IMR-90 (cell line): ENCODE measurements at regions not wholly inside any gene's neighbourhood (a gene's known extent, or its start where the extent isn't known, plus 50 kb on each side); places are given as distances from the start of the nearest gene placed in this dataset.

ENCODE experiments used
- ATAC-seq: fragments of 200-7000 bp; cut with Tn5 transposase; 2 replicates; pipeline ENCODE4 v1.9.1; 2020; ENCODE audit warnings: low read depth, mild to moderate bottlenecking, moderate library complexity
- BruUV-seq: library from RNA; stranded (reverse); fragments of 400-500 nt; replicated peaks from 2 replicates; lab custom pipeline; 2021; lab: Mats Ljungman, UMichigan
- CTCF ChIA-PET: fragments of 300-600 bp; formaldehyde crosslinking; extraction: SDS; loops from one replicate; lab custom pipeline; 2021; ENCODE audit warnings: antibody characterized with exemption; lab: Yijun Ruan, JAX
- POLR2A ChIA-PET: fragments of 300-600 bp; sonication (Branson Sonifier 250); formaldehyde crosslinking; loops from one replicate; lab custom pipeline; 2022; ENCODE audit warnings: antibody characterized with exemption; ENCODE audit not compliant: unreplicated experiment; lab: Charles Lee
- DNase-seq: peaks from one replicate; pipeline ENCODE4 v3.0.0; 2013
- H2AFZ ChIP-seq: replicated peaks from 2 replicates; pipeline ENCODE3; 2013; ENCODE audit warnings: low read length, mild to moderate bottlenecking; ENCODE audit not compliant: poor library complexity
- H2AK5ac ChIP-seq: 2 replicates; pipeline ENCODE4 v1.6.1; 2013; ENCODE audit warnings: low read depth, low read length, inconsistent platforms
- H2AK9ac ChIP-seq: replicated peaks from 2 replicates; pipeline ENCODE3; 2013; ENCODE audit warnings: mild to moderate bottlenecking, low read depth, low read length, moderate library complexity; ENCODE audit not compliant: poor library complexity
- H2BK120ac ChIP-seq: 2 replicates; pipeline ENCODE4 v1.6.1; 2013; ENCODE audit warnings: low read depth, low read length, inconsistent platforms
- H2BK15ac ChIP-seq: 3 replicates; pipeline ENCODE4 v1.6.1; 2013; ENCODE audit warnings: low read depth, low read length, inconsistent platforms
- H2BK20ac ChIP-seq: 2 replicates; pipeline ENCODE4 v1.6.1; 2013; ENCODE audit warnings: low read depth, mild to moderate bottlenecking, inconsistent platforms, low read length, moderate library complexity
- H2BK5ac ChIP-seq: 2 replicates; pipeline ENCODE4 v1.6.1; 2013; ENCODE audit warnings: mild to moderate bottlenecking, low read depth, low read length, inconsistent platforms; ENCODE audit not compliant: poor library complexity, severe bottlenecking
- H3K14ac ChIP-seq: replicated peaks from 2 replicates; pipeline ENCODE4 v1.6.1; 2013; ENCODE audit warnings: low read depth, low read length, inconsistent platforms
- H3K18ac ChIP-seq: 2 replicates; pipeline ENCODE4 v1.6.1; 2013; ENCODE audit warnings: low read depth, low read length, control low read depth
- H3K23ac ChIP-seq: 2 replicates; pipeline ENCODE4 v1.6.1; 2013; ENCODE audit warnings: low read depth, low read length, inconsistent platforms
- H3K27ac ChIP-seq: 2 replicates; pipeline ENCODE4 v1.5.1; 2013; ENCODE audit warnings: mild to moderate bottlenecking, control low read depth, low read length; ENCODE audit not compliant: insufficient read depth
- H3K27me3 ChIP-seq: 2 replicates; pipeline ENCODE4 v1.6.1; 2013; ENCODE audit warnings: low read length; ENCODE audit not compliant: control insufficient read depth, insufficient read depth
- H3K36me3 ChIP-seq: 2 replicates; pipeline ENCODE4 v1.6.1; 2013; ENCODE audit warnings: low read length, mixed read lengths; ENCODE audit not compliant: control insufficient read depth, insufficient read depth
- H3K4ac ChIP-seq: 2 replicates; pipeline ENCODE4 v1.6.1; 2013; ENCODE audit warnings: low read depth, low read length, inconsistent platforms
- H3K4me1 ChIP-seq: 2 replicates; pipeline ENCODE4 v1.6.1; 2013; ENCODE audit warnings: low read length, mixed read lengths; ENCODE audit not compliant: control insufficient read depth, insufficient read depth
- H3K4me2 ChIP-seq: 2 replicates; pipeline ENCODE4 v1.6.1; 2013; ENCODE audit warnings: low read depth, mild to moderate bottlenecking, control low read depth, low read length, moderate library complexity
- H3K4me3 ChIP-seq: 2 replicates; pipeline ENCODE4 v1.5.1; 2013; ENCODE audit warnings: low read depth, mild to moderate bottlenecking, control low read depth, low read length, moderate library complexity; ENCODE audit not compliant: insufficient read depth
- H3K56ac ChIP-seq: 2 replicates; pipeline ENCODE4 v1.6.1; 2013; ENCODE audit warnings: low read length, inconsistent platforms; ENCODE audit not compliant: insufficient read depth; ENCODE audit errors: extremely low read depth
- H3K79me1 ChIP-seq, 2 experiments: 2 replicates each; pipeline ENCODE4 v1.6.1; 2013; ENCODE audit warnings: low read length in 2 of 2, inconsistent platforms in 1 of 2, low read depth in 1 of 2
- H3K9ac ChIP-seq: 2 replicates; pipeline ENCODE4 v1.6.1; 2013; ENCODE audit warnings: low read depth, low read length, control low read depth
- H3K9me1 ChIP-seq: 2 replicates; pipeline ENCODE4 v1.6.1; 2013; ENCODE audit warnings: low read length, inconsistent platforms; ENCODE audit not compliant: insufficient read depth
- H3K9me3 ChIP-seq: 2 replicates; pipeline ENCODE4 v1.6.1; 2013; ENCODE audit warnings: low read length; ENCODE audit not compliant: control insufficient read depth, insufficient read depth
- H4K20me1 ChIP-seq: 2 replicates; pipeline ENCODE4 v1.6.1; 2013; ENCODE audit warnings: low read length, inconsistent platforms; ENCODE audit not compliant: insufficient read depth
- H4K5ac ChIP-seq: 2 replicates; pipeline ENCODE4 v1.6.1; 2013; ENCODE audit warnings: mild to moderate bottlenecking, low read depth, low read length, control low read depth
- H4K8ac ChIP-seq, 2 experiments: 2 replicates each; pipeline ENCODE4 v1.6.1; 2013; ENCODE audit warnings: low read depth in 2 of 2, low read length in 2 of 2, control low read depth in 1 of 2, inconsistent platforms in 1 of 2
- H4K91ac ChIP-seq: 2 replicates; pipeline ENCODE4 v1.6.1; 2013; ENCODE audit warnings: low read depth, low read length, inconsistent platforms; ENCODE audit not compliant: insufficient read depth
- CEBPB ChIP-seq: IDR thresholded peaks from 2 replicates; pipeline ENCODE4 v1.6.1; 2012; ENCODE audit warnings: low read depth, low read length, improper control_type of control experiment
- CHD1 ChIP-seq: IDR thresholded peaks from 2 replicates; pipeline ENCODE4 v1.6.1; 2012; ENCODE audit warnings: low read depth, low read length, improper control_type of control experiment
- FOS ChIP-seq: fragments of 150-350 bp; IDR thresholded peaks from 2 replicates; pipeline ENCODE4 v1.6.1; 2016; ENCODE audit warnings: low read depth, low read length
- MAFK ChIP-seq: IDR thresholded peaks from 2 replicates; pipeline ENCODE4 v1.6.1; 2012; ENCODE audit warnings: low read depth, low read length, improper control_type of control experiment
- MXI1 ChIP-seq: IDR thresholded peaks from 2 replicates; pipeline ENCODE4 v1.6.1; 2012; ENCODE audit warnings: low read depth, mild to moderate bottlenecking, low read length, moderate library complexity, borderline replicate concordance
- NFE2L2 ChIP-seq: fragments of 150-350 bp; IDR thresholded peaks from 2 replicates; pipeline ENCODE4 v1.6.1; 2016; ENCODE audit warnings: low read depth, mild to moderate bottlenecking, low read length
- RFX5 ChIP-seq: IDR thresholded peaks from 2 replicates; pipeline ENCODE4 v1.8.0; 2012; ENCODE audit warnings: low read depth, mild to moderate bottlenecking, low read length, moderate library complexity
- WGBS, 2 experiments: methylation state at CpG; one replicate each; pipeline versions ENCODE4 v1.1.5 to v1.1.7; 2013; ENCODE audit warnings: missing lambda C conversion rate in 2 of 2; ENCODE audit not compliant: insufficient read length in 1 of 2; ENCODE audit errors: extremely low coverage in 2 of 2; 5-methylcytosine and 5-hydroxymethylcytosine counted together
- dilution Hi-C: fragments of 300-500 bp; cut with HindIII; formaldehyde crosslinking; loops from one replicate; pipeline ENCODE4 v1.14.3; 2018; ENCODE audit warnings: low sequenced_read_pairs; ENCODE audit not compliant: unreplicated experiment
- in situ Hi-C: fragments of 300-500 bp; cut with MboI; formaldehyde crosslinking; loops from 3 replicates; pipeline ENCODE4 v1.14.3; 2019; ENCODE audit warnings: low sequenced_read_pairs, inconsistent platforms, mixed read lengths
- intact Hi-C: fragments of 100-400 bp; cut with micrococcal nuclease; formaldehyde crosslinking; loops from 2 replicates; pipeline ENCODE4 v1.10.0; 2022
- TF ChIP-seq, protein P1 (sequence below): conservative IDR thresholded peaks from 2 replicates; pipeline ENCODE4 v1.5.1; 2012; ENCODE audit warnings: mild to moderate bottlenecking, low read depth, low read length, improper control_type of control experiment

DNA sequence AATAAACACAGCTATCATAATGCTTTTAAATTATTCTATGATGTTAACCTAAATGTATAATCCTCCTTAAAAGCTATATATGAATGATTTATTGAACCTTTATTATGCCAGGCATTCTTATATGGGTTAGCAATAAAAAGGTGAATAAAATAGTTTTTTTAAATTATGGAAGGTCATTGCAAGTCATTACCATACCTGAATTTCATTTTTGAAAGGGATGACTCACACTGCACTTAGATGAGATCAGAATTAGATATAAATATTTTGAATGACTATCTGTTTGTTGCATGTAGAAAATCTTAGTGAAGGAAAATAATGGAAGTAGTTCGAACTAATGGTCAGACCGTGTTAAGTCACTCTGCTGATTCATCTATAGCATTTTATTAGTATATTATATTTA lies 822.3 kb downstream of the LUZP2 start:
- H4K91ac ChIP-seq, result no peak overlapping the region
- no peak overlapping the region for H2BK15ac ChIP-seq
- DNase-seq (no peak), ATAC-seq (no peak)
- H4K8ac ChIP-seq, result no peak overlapping the region
- H2BK5ac ChIP-seq, result no peak overlapping the region
- dilution Hi-C loops (no loop called here), in situ Hi-C loops (no loop called here), intact Hi-C loops (no loop called here)
- H3K56ac ChIP-seq, result no peak overlapping the region
- no peak overlapping the region for H3K14ac ChIP-seq
- no peak overlapping the region for H2BK120ac ChIP-seq
- no peak overlapping the region for H2AK5ac ChIP-seq
- ChIA-PET POLR2A (no interaction called here), CTCF (no interaction called here)
- no peaks in the 10 kb centered on the region for H3K36me3 ChIP-seq
- no peak overlapping the region for H4K5ac ChIP-seq
- no CpG with 5 or more reads among the region's 2 CpGs for WGBS, 2 experiments
- H3K4me1 ChIP-seq, result no peaks in the 10 kb centered on the region
- H2AK9ac ChIP-seq, result no peak overlapping the region
- H3K79me1 ChIP-seq, result no peaks in the 10 kb centered on the region
- no peak overlapping the region for H3K18ac ChIP-seq
- no peak overlapping the region for H3K27ac ChIP-seq
- no peak overlapping the region for H3K4me2 ChIP-seq
- H3K4me3 ChIP-seq, result no peak overlapping the region
- no peak overlapping the region for H3K23ac ChIP-seq
- BruUV-seq, result no TSS peak
- H3K9me1 ChIP-seq, result no peaks in the 10 kb centered on the region
- H4K20me1 ChIP-seq, result no peaks in the 10 kb centered on the region
- H3K9ac ChIP-seq, result no peak overlapping the region
- no peak overlapping the region for H2BK20ac ChIP-seq
- no peaks in the 10 kb centered on the region for H3K27me3 ChIP-seq
- H2AFZ ChIP-seq, result no peak overlapping the region
- TF ChIP-seq MAFK (no peak), CEBPB (no peak), FOS (no peak), NFE2L2 (no peak), RFX5 (no peak), CHD1 (no peak), MXI1 (no peak)
- TF ChIP-seq, protein P1, sequence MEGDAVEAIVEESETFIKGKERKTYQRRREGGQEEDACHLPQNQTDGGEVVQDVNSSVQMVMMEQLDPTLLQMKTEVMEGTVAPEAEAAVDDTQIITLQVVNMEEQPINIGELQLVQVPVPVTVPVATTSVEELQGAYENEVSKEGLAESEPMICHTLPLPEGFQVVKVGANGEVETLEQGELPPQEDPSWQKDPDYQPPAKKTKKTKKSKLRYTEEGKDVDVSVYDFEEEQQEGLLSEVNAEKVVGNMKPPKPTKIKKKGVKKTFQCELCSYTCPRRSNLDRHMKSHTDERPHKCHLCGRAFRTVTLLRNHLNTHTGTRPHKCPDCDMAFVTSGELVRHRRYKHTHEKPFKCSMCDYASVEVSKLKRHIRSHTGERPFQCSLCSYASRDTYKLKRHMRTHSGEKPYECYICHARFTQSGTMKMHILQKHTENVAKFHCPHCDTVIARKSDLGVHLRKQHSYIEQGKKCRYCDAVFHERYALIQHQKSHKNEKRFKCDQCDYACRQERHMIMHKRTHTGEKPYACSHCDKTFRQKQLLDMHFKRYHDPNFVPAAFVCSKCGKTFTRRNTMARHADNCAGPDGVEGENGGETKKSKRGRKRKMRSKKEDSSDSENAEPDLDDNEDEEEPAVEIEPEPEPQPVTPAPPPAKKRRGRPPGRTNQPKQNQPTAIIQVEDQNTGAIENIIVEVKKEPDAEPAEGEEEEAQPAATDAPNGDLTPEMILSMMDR, result no peak
- H3K4ac ChIP-seq, result no peak overlapping the region
- no peaks in the 10 kb centered on the region for H3K9me3 ChIP-seq
